A673 (cell line): ENCODE measurements at regions not wholly inside any gene's neighbourhood (a gene's known extent, or its start where the extent isn't known, plus 50 kb on each side); places are given as distances from the start of the nearest gene placed in this dataset.
A peak's percentile ranks its signal among the peaks of the same experiment; 100 is the strongest.

ENCODE experiments used
- BruUV-seq: library from RNA; stranded (reverse); fragments of 400-500 nt; replicated peaks from 2 replicates; lab custom pipeline; 2021; lab: Mats Ljungman, UMichigan
- CTCF ChIA-PET: fragments of 300-600 bp; sonication (Branson Sonifier 250); formaldehyde crosslinking; loops from one replicate; lab custom pipeline; 2022; ENCODE audit warnings: antibody characterized with exemption; lab: Charles Lee
- POLR2A ChIA-PET: fragments of 300-600 bp; sonication (Branson Sonifier 250); formaldehyde crosslinking; loops from one replicate; lab custom pipeline; 2022; ENCODE audit warnings: antibody characterized with exemption; ENCODE audit not compliant: low non-redundant PET; lab: Charles Lee
- DNase-seq: peaks from one replicate; pipeline ENCODE4 v3.0.0-alpha.2; 2015; ENCODE audit warnings: low spot score
- H3K27ac ChIP-seq: fragments of 200-600 bp; sonication (generic); 2 replicates; pipeline ENCODE4 v1.5.1; 2016; ENCODE audit warnings: mixed run types, low read depth, mild to moderate bottlenecking, mixed read lengths, antibody characterized with exemption, low read length; ENCODE audit not compliant: poor library complexity, severe bottlenecking
- H3K27me3 ChIP-seq: fragments of 200-600 bp; sonication (generic); replicated peaks from 2 replicates; pipeline ENCODE4 v1.6.1; 2017; ENCODE audit warnings: mixed run types, low read depth, mild to moderate bottlenecking, mixed read lengths, antibody characterized with exemption, low read length; ENCODE audit not compliant: insufficient read depth, poor library complexity
- H3K36me3 ChIP-seq: fragments of 200-600 bp; sonication (generic); 2 replicates; pipeline ENCODE4 v1.6.1; 2016; ENCODE audit warnings: mixed run types, mild to moderate bottlenecking, mixed read lengths, antibody characterized with exemption, low read length; ENCODE audit not compliant: insufficient read depth, poor library complexity, severe bottlenecking
- H3K4me1 ChIP-seq: fragments of 200-600 bp; sonication (generic); 2 replicates; pipeline ENCODE4 v1.6.1; 2017; ENCODE audit warnings: mixed run types, mild to moderate bottlenecking, mixed read lengths, antibody characterized with exemption, low read length; ENCODE audit not compliant: insufficient read depth, poor library complexity, severe bottlenecking
- H3K4me3 ChIP-seq: fragments of 200-600 bp; sonication (generic); 2 replicates; pipeline ENCODE4 v1.5.1; 2016; ENCODE audit warnings: low read depth, mixed run types, mild to moderate bottlenecking, mixed read lengths, low read length; ENCODE audit not compliant: poor library complexity, severe bottlenecking
- H3K9me3 ChIP-seq: fragments of 200-600 bp; sonication (generic); 2 replicates; pipeline ENCODE4 v1.6.1; 2016; ENCODE audit warnings: mixed run types, low read depth, mild to moderate bottlenecking, mixed read lengths, antibody characterized with exemption, low read length; ENCODE audit not compliant: poor library complexity, severe bottlenecking
- EZH2 ChIP-seq: fragments of 200-600 bp; sonication (generic); IDR thresholded peaks from 2 replicates; pipeline ENCODE4 v1.6.1; 2017; ENCODE audit warnings: borderline replicate concordance, low read depth, mild to moderate bottlenecking, mixed read lengths, antibody characterized with exemption, low read length; ENCODE audit not compliant: poor library complexity, severe bottlenecking
- intact Hi-C: fragments of 100-400 bp; cut with micrococcal nuclease; formaldehyde crosslinking; loops from one replicate; pipeline ENCODE4 v1.10.0; 2022; ENCODE audit not compliant: unreplicated experiment
- TF ChIP-seq, protein P1 (sequence below): fragments of 300-800, 200-600 bp; sonication (generic); conservative IDR thresholded peaks from 2 replicates; pipeline ENCODE4 v1.5.1; 2017; ENCODE audit warnings: low read depth, mild to moderate bottlenecking, antibody characterized with exemption, low read length, moderate library complexity, mixed read lengths

GRCh38 chr6:112774319-112774718, 427.2 kb downstream of the RFPL4B start:
- DNase-seq, result no peak
- no peak for TF ChIP-seq EZH2
- TF ChIP-seq, protein P1, sequence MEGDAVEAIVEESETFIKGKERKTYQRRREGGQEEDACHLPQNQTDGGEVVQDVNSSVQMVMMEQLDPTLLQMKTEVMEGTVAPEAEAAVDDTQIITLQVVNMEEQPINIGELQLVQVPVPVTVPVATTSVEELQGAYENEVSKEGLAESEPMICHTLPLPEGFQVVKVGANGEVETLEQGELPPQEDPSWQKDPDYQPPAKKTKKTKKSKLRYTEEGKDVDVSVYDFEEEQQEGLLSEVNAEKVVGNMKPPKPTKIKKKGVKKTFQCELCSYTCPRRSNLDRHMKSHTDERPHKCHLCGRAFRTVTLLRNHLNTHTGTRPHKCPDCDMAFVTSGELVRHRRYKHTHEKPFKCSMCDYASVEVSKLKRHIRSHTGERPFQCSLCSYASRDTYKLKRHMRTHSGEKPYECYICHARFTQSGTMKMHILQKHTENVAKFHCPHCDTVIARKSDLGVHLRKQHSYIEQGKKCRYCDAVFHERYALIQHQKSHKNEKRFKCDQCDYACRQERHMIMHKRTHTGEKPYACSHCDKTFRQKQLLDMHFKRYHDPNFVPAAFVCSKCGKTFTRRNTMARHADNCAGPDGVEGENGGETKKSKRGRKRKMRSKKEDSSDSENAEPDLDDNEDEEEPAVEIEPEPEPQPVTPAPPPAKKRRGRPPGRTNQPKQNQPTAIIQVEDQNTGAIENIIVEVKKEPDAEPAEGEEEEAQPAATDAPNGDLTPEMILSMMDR, result no peak
- Histone ChIP-seq H3K27me3 (no peaks in the 10 kb centered on the region), H3K36me3 (no peaks in the 10 kb centered on the region), H3K9me3 (no peaks in the 10 kb centered on the region), H3K4me1 (no peaks in the 10 kb centered on the region), H3K4me3 (no peak overlapping the region), H3K27ac (no peak overlapping the region)
- CTCF ChIA-PET, result no interaction called here
- intact Hi-C loops, result no loop called here
- BruUV-seq, result no TSS peak
- POLR2A ChIA-PET, result no interaction called here

DNA sequence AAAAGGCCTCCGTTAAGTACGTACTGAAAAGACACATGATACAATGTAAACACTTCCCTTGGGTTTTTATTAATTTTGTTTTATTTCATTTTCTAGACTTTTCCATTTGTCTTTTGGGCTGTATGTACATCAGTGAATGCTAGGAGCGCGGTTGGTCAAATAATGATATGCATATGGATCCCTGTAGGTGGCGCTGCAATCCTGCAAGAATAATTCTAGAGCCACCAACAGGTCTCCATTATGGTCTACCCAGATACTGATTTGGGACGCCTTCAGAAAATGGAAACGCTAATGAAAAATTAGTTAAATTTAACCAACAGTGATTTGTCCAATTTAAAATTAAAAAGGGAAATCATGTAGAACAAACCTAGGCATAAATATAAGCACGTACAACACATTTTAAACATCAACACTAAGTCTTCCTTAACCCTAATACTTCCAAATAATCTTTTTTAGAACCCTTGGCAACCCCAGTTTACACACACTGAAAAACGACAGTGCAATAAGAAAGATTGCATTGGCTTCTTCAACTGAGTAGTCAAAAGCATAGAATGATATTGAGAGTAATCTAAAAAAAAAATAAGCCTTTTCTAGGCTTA, 433.5 kb downstream of the RFPL4B start:
- no peak overlapping the region for H3K27ac ChIP-seq
- POLR2A ChIA-PET, result no interaction called here

GRCh38 chr6:112781241-112781640, 434.1 kb downstream of the RFPL4B start:
- Histone ChIP-seq H3K9me3 (no peaks in the 10 kb centered on the region), H3K36me3 (no peaks in the 10 kb centered on the region), H3K27me3 (no peaks in the 10 kb centered on the region), H3K27ac (no peak overlapping the region), H3K4me1 (peaks cover 5% of the 10 kb centered on the region), H3K4me3 (no peak overlapping the region)
- TF ChIP-seq EZH2, result no peak
- TF ChIP-seq, protein P1, result peak; percentile 35; the same call in 1 of the 2 replicates
- peak; percentile 54 for DNase-seq
- POLR2A ChIA-PET, result no interaction called here
- CTCF ChIA-PET, result no interaction called here
- intact Hi-C loops, result loop anchor here (2.0 to 10.0 kb wide), 7 partner anchors 144 to 1154 kb away; no protein-coding TSS in a partner anchor
- BruUV-seq, result no TSS peak

More for the DNA sequence above, 433.5 kb downstream of the RFPL4B start:
- intact Hi-C loops, result loop anchor here (1.0 to 10.0 kb wide), 8 partner anchors 144 to 1154 kb away; no protein-coding TSS in a partner anchor
- peak; percentile 88 for DNase-seq
- no peak overlapping the region for H3K4me3 ChIP-seq
- CTCF ChIA-PET, result no interaction called here
- H3K27me3 ChIP-seq, result no peaks in the 10 kb centered on the region
- H3K36me3 ChIP-seq, result no peaks in the 10 kb centered on the region
- peaks cover 5% of the 10 kb centered on the region for H3K4me1 ChIP-seq
- TF ChIP-seq, protein P1, result peak; percentile 82
- TF ChIP-seq EZH2, result no peak
- no TSS peak for BruUV-seq
- no peaks in the 10 kb centered on the region for H3K9me3 ChIP-seq
